H1 (cell line): ENCODE measurements at regions not wholly inside any gene's neighbourhood (a gene's known extent, or its start where the extent isn't known, plus 50 kb on each side); places are given as distances from the start of the nearest gene placed in this dataset.

Experiments used
- CREB1 ChIP-seq: IDR thresholded peaks from 2 replicates; pipeline ENCODE4 v1.6.1; 2012; ENCODE audit warnings: inconsistent platforms
- RAD21 ChIP-seq, 2 experiments: IDR thresholded peaks in 1 of 2; conservative IDR thresholded peaks in 1 of 2; 2 replicates each; pipeline ENCODE4 v1.6.1; 2011; ENCODE audit warnings: low read depth in 2 of 2, low read length in 2 of 2, improper control_type of control experiment in 1 of 2, inconsistent platforms in 1 of 2, mild to moderate bottlenecking in 1 of 2, moderate library complexity in 1 of 2
- SIX5 ChIP-seq: IDR thresholded peaks from 2 replicates; pipeline ENCODE4 v1.6.1; 2011; ENCODE audit warnings: mild to moderate bottlenecking, low read depth, low read length
- SP4 ChIP-seq: IDR thresholded peaks from 2 replicates; pipeline ENCODE4 v1.6.1; 2012; ENCODE audit warnings: low read length, inconsistent platforms
- YY1 ChIP-seq: IDR thresholded peaks from 2 replicates; pipeline ENCODE4 v1.6.1; 2011; ENCODE audit warnings: low read depth, mild to moderate bottlenecking, low read length
- TF ChIP-seq, protein P1 (sequence below), 3 experiments: IDR thresholded peaks; 1 replicate in 2 of 3; 2 replicates in 1 of 3; pipeline versions ENCODE4 v1.5.1 to v1.6.1; 2011; ENCODE audit warnings: low read length in 3 of 3, mild to moderate bottlenecking in 3 of 3, inconsistent platforms in 2 of 3, low read depth in 1 of 3, moderate library complexity in 1 of 3; ENCODE audit not compliant: insufficient read depth in 1 of 3; ENCODE audit errors: control extremely low read depth in 1 of 3

GRCh38 chr3:182618085-182618732 is 175.1 kb upstream of the ATP11B start:
- TF ChIP-seq YY1 (no peak), CREB1 (no peak), RAD21 (IDR thresholded peaks at IDR 0.05 in 1 of 2, conservative IDR thresholded peaks at IDR 0.05 in 1 of 2; ENCODE audit: low read depth in 2 of 2, low read length in 2 of 2) (peak; percentile 96), SIX5 (no peak), SP4 (no peak)
- TF ChIP-seq, protein P1, sequence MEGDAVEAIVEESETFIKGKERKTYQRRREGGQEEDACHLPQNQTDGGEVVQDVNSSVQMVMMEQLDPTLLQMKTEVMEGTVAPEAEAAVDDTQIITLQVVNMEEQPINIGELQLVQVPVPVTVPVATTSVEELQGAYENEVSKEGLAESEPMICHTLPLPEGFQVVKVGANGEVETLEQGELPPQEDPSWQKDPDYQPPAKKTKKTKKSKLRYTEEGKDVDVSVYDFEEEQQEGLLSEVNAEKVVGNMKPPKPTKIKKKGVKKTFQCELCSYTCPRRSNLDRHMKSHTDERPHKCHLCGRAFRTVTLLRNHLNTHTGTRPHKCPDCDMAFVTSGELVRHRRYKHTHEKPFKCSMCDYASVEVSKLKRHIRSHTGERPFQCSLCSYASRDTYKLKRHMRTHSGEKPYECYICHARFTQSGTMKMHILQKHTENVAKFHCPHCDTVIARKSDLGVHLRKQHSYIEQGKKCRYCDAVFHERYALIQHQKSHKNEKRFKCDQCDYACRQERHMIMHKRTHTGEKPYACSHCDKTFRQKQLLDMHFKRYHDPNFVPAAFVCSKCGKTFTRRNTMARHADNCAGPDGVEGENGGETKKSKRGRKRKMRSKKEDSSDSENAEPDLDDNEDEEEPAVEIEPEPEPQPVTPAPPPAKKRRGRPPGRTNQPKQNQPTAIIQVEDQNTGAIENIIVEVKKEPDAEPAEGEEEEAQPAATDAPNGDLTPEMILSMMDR (IDR thresholded peaks at IDR 0.05; ENCODE audit: control extremely low read depth in 1 of 3, insufficient read depth in 1 of 3, low read depth in 1 of 3, low read length in 3 of 3) = peak in 2 of 3 experiments; percentile 62 to 76; a peak in 3 of 4 replicates
